Testis (tissue), 2 donors: ENCODE measurements at regions not wholly inside any gene's neighbourhood (a gene's known extent, or its start where the extent isn't known, plus 50 kb on each side); places are given as distances from the start of the nearest gene placed in this dataset.

Experiments
- POLR2A ChIP-seq: fragments of 450-650 bp; IDR thresholded peaks from one replicate; pipeline ENCODE4 v1.6.1; 2017; ENCODE audit warnings: antibody characterized with exemption, mild to moderate bottlenecking, moderate library complexity
- TF ChIP-seq, protein P1 (sequence below), 3 experiments: fragments of 450-650 bp in 2 of 3; fragments of 200-600 bp in 1 of 3; sonication (generic) in 1 of 3; IDR thresholded peaks; one replicate each; pipeline ENCODE4 v1.5.1; 2016 to 2019; ENCODE audit warnings: antibody characterized with exemption in 3 of 3, mild to moderate bottlenecking in 2 of 3, moderate library complexity in 1 of 3

DNA sequence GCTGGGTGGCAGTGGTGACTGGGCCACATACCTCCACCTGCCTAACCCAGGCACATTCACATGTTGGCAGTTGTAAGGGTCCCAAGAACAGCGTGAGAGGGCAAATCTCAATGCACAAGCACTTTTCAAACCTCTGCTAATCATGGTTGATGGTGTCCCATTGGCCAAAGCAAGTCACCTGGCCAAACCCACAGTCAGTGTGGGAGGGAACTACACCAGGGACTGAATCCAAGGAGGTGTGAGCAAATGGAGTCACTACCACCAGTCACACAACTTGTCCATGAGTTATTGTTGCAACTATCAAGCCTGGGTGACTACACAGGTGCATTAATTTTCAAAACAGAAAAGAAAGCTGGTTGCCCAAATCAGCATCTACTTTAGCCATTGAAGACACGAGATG, 260.1 kb downstream of the BCOR start:
- TF ChIP-seq POLR2A, result no peak
- TF ChIP-seq, protein P1, sequence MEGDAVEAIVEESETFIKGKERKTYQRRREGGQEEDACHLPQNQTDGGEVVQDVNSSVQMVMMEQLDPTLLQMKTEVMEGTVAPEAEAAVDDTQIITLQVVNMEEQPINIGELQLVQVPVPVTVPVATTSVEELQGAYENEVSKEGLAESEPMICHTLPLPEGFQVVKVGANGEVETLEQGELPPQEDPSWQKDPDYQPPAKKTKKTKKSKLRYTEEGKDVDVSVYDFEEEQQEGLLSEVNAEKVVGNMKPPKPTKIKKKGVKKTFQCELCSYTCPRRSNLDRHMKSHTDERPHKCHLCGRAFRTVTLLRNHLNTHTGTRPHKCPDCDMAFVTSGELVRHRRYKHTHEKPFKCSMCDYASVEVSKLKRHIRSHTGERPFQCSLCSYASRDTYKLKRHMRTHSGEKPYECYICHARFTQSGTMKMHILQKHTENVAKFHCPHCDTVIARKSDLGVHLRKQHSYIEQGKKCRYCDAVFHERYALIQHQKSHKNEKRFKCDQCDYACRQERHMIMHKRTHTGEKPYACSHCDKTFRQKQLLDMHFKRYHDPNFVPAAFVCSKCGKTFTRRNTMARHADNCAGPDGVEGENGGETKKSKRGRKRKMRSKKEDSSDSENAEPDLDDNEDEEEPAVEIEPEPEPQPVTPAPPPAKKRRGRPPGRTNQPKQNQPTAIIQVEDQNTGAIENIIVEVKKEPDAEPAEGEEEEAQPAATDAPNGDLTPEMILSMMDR (IDR thresholded peaks at IDR 0.05), result no peak
